ENCODE measurements at regions not wholly inside any gene's neighbourhood (a gene's known extent, or its start where the extent isn't known, plus 50 kb on each side); places are given as distances from the start of the nearest gene placed in this dataset.

DNA sequence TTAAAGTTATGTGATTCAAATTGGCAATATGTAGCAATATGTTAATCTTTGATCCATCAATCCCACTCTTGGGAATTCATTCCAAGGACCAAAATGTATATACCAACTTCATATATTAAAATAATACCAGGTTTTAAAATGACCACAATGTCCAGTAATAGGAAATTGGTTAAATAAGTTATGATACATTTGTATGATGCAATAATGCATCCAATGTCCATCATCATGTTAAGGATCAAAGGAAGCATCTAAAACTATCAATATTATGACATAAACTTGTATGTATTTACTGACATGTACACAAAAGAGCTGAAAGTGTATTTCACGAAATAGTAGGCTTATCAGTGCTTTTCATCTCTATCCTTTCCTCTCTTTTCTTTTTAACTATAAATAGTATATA is 406.0 kb downstream of the RSL24D1 start:
- TF ChIP-seq RCOR1 (IDR thresholded peaks at IDR 0.05; ENCODE audit: low read depth, low read length), result no peak
- TF ChIP-seq, protein P1, sequence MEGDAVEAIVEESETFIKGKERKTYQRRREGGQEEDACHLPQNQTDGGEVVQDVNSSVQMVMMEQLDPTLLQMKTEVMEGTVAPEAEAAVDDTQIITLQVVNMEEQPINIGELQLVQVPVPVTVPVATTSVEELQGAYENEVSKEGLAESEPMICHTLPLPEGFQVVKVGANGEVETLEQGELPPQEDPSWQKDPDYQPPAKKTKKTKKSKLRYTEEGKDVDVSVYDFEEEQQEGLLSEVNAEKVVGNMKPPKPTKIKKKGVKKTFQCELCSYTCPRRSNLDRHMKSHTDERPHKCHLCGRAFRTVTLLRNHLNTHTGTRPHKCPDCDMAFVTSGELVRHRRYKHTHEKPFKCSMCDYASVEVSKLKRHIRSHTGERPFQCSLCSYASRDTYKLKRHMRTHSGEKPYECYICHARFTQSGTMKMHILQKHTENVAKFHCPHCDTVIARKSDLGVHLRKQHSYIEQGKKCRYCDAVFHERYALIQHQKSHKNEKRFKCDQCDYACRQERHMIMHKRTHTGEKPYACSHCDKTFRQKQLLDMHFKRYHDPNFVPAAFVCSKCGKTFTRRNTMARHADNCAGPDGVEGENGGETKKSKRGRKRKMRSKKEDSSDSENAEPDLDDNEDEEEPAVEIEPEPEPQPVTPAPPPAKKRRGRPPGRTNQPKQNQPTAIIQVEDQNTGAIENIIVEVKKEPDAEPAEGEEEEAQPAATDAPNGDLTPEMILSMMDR (IDR thresholded peaks at IDR 0.05), result no peak

Measured in A549 (cell line).